ENCODE measurements at regions not wholly inside any gene's neighbourhood (a gene's known extent, or its start where the extent isn't known, plus 50 kb on each side); places are given as distances from the start of the nearest gene placed in this dataset.

DNA sequence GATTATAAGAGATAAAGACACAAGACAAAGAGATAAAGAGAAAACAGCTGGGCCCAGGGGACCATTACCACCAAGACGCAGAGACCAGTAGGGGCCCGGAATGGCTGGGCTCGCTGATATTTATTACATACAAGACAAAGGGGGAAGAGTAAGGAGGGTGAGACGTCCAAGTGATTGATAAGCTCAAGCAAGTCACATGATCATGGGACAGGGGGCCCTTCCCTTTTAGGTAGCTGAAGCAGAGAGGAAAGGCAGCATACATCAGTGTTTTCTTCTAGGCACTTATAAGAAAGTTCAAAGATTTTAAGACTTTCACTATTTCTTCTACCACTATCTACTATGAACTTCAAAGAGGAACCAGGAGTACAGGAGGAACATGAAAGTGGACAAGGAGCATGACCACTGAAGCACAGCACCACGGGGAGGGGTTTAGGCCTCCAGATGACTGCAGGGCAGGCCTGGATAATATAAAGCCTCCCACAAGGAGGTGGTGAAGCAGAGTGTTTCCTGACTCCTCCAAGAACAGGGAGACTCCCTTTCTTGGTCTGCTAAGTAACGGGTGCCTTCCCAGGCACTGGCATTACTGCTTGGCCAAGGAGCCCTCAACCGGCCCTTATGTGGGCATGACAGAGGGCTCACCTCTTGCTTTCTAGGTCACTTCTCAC lies 63.9 kb upstream of the ARL4D start:
- Mint-ChIP-seq H3K36me3 (ENCODE audit: low read depth) (no peaks in the 10 kb centered on the region), H3K27me3 (ENCODE audit: insufficient read depth) (no peaks in the 10 kb centered on the region), H3K27ac (no peak overlapping the region), H3K4me3 (no peak overlapping the region), H3K9me3 (no peaks in the 10 kb centered on the region), H3K4me1 (peaks cover 61% of the 10 kb centered on the region)
- Histone ChIP-seq H3K36me3 (ENCODE audit: control insufficient read depth, insufficient read depth, low read length) (no peaks in the 10 kb centered on the region), H3K4me3 (ENCODE audit: low read length) (no peak overlapping the region), H3K27me3 (ENCODE audit: control insufficient read depth, insufficient read depth, low read length, poor library complexity, severe bottlenecking) (no peaks in the 10 kb centered on the region), H3K9ac (ENCODE audit: extremely low read depth, low read length, poor library complexity, severe bottlenecking) (no peak overlapping the region), H3K4me1 (ENCODE audit: control insufficient read depth, insufficient read depth, low read length) (peaks cover 17% of the 10 kb centered on the region), H3K27ac (ENCODE audit: low read depth, low read length) (no peak overlapping the region), H3K9me3 (ENCODE audit: control insufficient read depth, low read length) (peaks cover 9% of the 10 kb centered on the region)
- DNase-seq: no peak
- 82 to 83% methylated on average over 5 to 7 of the region's 7 CpGs for WGBS, 2 experiments (ENCODE audit: insufficient coverage in 1 of 2, insufficient read length in 1 of 2)
- TF ChIP-seq, protein P1, sequence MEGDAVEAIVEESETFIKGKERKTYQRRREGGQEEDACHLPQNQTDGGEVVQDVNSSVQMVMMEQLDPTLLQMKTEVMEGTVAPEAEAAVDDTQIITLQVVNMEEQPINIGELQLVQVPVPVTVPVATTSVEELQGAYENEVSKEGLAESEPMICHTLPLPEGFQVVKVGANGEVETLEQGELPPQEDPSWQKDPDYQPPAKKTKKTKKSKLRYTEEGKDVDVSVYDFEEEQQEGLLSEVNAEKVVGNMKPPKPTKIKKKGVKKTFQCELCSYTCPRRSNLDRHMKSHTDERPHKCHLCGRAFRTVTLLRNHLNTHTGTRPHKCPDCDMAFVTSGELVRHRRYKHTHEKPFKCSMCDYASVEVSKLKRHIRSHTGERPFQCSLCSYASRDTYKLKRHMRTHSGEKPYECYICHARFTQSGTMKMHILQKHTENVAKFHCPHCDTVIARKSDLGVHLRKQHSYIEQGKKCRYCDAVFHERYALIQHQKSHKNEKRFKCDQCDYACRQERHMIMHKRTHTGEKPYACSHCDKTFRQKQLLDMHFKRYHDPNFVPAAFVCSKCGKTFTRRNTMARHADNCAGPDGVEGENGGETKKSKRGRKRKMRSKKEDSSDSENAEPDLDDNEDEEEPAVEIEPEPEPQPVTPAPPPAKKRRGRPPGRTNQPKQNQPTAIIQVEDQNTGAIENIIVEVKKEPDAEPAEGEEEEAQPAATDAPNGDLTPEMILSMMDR (conservative IDR thresholded peaks at IDR 0.05): no peak

DNA sequence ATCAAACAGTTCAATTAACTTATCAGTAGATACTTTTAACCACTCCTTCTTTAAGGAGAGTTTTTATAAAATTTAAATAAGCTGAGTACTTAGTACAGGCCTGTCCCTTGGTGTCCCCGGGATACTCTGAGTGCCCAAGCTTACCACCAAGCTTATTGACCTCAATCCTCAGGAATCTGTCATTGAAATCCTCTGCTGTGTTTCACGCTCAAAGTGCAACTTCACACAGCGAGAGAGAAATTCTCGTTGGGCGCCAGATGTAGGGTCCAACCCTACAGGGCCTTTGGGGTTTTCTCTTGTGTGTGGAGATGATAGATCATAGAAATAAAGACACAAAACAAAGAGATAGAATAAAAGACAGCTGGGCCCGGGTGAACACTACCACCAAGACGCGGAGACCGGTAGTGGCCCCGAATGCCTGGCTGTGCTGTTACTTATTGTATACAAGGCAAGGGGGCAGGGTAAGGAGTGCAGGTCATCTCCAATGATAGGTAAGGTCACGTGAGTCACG lies 65.3 kb upstream of the ARL4D start:
- Mint-ChIP-seq H3K4me1 (peaks cover 59% of the 10 kb centered on the region), H3K27me3 (ENCODE audit: insufficient read depth) (no peaks in the 10 kb centered on the region), H3K4me3 (no peak overlapping the region), H3K9me3 (no peaks in the 10 kb centered on the region), H3K36me3 (ENCODE audit: low read depth) (no peaks in the 10 kb centered on the region), H3K27ac (no peak overlapping the region)
- WGBS, 2 experiments (ENCODE audit: insufficient coverage in 1 of 2, insufficient read length in 1 of 2): 91 to 94% methylated on average over 5 to 12 of the region's 12 CpGs
- Histone ChIP-seq H3K27me3 (ENCODE audit: control insufficient read depth, insufficient read depth, low read length, poor library complexity, severe bottlenecking) (no peaks in the 10 kb centered on the region), H3K4me3 (ENCODE audit: low read length) (no peak overlapping the region), H3K36me3 (ENCODE audit: control insufficient read depth, insufficient read depth, low read length) (no peaks in the 10 kb centered on the region), H3K4me1 (ENCODE audit: control insufficient read depth, insufficient read depth, low read length) (peaks cover 17% of the 10 kb centered on the region), H3K9me3 (ENCODE audit: control insufficient read depth, low read length) (peaks cover 9% of the 10 kb centered on the region), H3K9ac (ENCODE audit: extremely low read depth, low read length, poor library complexity, severe bottlenecking) (no peak overlapping the region), H3K27ac (ENCODE audit: low read depth, low read length) (no peak overlapping the region)
- TF ChIP-seq, protein P1 (conservative IDR thresholded peaks at IDR 0.05): no peak
- no peak for DNase-seq

DNA sequence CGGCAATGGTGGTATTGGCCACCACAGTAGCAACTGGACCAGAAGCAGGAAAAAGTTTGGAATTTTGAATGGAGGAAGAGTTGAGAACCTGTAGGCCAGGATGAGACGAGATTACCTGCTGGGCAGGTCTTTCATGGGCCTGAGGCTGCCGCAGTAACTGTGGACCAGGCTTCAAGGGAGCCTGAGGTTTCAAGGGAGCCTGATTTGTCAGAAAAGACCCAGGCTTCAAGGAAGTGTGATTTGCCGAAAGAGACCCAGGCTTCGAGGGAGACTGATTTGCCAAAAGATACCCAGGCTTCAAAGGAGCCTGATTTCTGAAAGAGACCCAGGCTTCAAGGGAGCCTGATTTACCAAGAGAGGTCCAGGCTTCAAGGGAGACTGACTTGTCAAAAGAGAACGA lies 66.6 kb upstream of the ARL4D start:
- no peak overlapping the region for H3K9ac ChIP-seq (ENCODE audit: extremely low read depth, low read length, poor library complexity, severe bottlenecking)
- Mint-ChIP-seq H3K4me1 (peaks cover 52% of the 10 kb centered on the region), H3K27me3 (ENCODE audit: insufficient read depth) (no peaks in the 10 kb centered on the region), H3K27ac (peak overlapping the region; percentile 82), H3K36me3 (ENCODE audit: low read depth) (no peaks in the 10 kb centered on the region), H3K4me3 (peak overlapping the region; percentile 9), H3K9me3 (no peaks in the 10 kb centered on the region)
- peaks cover 15% of the 10 kb centered on the region for H3K4me1 ChIP-seq (ENCODE audit: control insufficient read depth, insufficient read depth, low read length)
- H3K27me3 ChIP-seq (ENCODE audit: control insufficient read depth, insufficient read depth, low read length, poor library complexity, severe bottlenecking): no peaks in the 10 kb centered on the region
- DNase-seq: no peak
- no peak overlapping the region for H3K27ac ChIP-seq (ENCODE audit: low read depth, low read length)
- H3K4me3 ChIP-seq (ENCODE audit: low read length): no peak overlapping the region
- no peaks in the 10 kb centered on the region for H3K36me3 ChIP-seq (ENCODE audit: control insufficient read depth, insufficient read depth, low read length)
- H3K9me3 ChIP-seq (ENCODE audit: control insufficient read depth, low read length): peaks cover 9% of the 10 kb centered on the region
- 93 to 94% methylated on average over 6 of the region's 6 CpGs for WGBS, 2 experiments (ENCODE audit: insufficient coverage in 1 of 2, insufficient read length in 1 of 2)
- TF ChIP-seq, protein P1 (conservative IDR thresholded peaks at IDR 0.05): no peak

All from endodermal cell (in vitro differentiated cells).